Psoas muscle (tissue), 7 donors: ENCODE measurements at regions not wholly inside any gene's neighbourhood (a gene's known extent, or its start where the extent isn't known, plus 50 kb on each side); places are given as distances from the start of the nearest gene placed in this dataset.

Source experiments
- ATAC-seq, 4 donors: fragments of 200-7000 bp; cut with Tn5 transposase; one replicate each; pipeline ENCODE4 v1.9.1; 2020; ENCODE audit warnings: moderate library complexity in 3 of 4, mild to moderate bottlenecking in 2 of 4
- DNase-seq, 2 donors: peaks; one replicate each; pipeline ENCODE4 v3.0.0-alpha.2; 2020
- H3K27ac ChIP-seq: fragments of 200-600 bp; one replicate; pipeline ENCODE4 v1.8.0; 2022
- H3K27me3 ChIP-seq, 3 donors: fragments of 200-600 bp in 1 of 3; one replicate each; pipeline versions ENCODE4 v1.6.1 to v1.8.0; 2013 to 2022; ENCODE audit warnings: low read length in 2 of 3, mild to moderate bottlenecking in 2 of 3, moderate library complexity in 1 of 3; ENCODE audit not compliant: insufficient read depth in 3 of 3
- H3K36me3 ChIP-seq, 2 donors: fragments of 200-600 bp in 1 of 2; one replicate each; pipeline versions ENCODE4 v1.6.1 to v1.8.0; 2013 to 2022; ENCODE audit warnings: low read depth in 1 of 2, mild to moderate bottlenecking in 1 of 2, moderate library complexity in 1 of 2; ENCODE audit not compliant: insufficient read depth in 1 of 2
- H3K4me1 ChIP-seq: fragments of 200-600 bp; one replicate; pipeline ENCODE4 v1.8.0; 2022
- H3K4me3 ChIP-seq: fragments of 200-600 bp; one replicate; pipeline ENCODE4 v1.8.0; 2022; ENCODE audit warnings: mild to moderate bottlenecking
- H3K9me3 ChIP-seq: fragments of 200-600 bp; one replicate; pipeline ENCODE4 v1.8.0; 2022
- WGBS, 3 donors: extraction: QIAGEN DNeasy Blood & Tissue Kit; methylation state at CpG; one replicate each; pipeline versions ENCODE4 v1.1.6 to v1.1.7; 2013; 5-methylcytosine and 5-hydroxymethylcytosine counted together
- intact Hi-C, 2 donors: fragments of 100-400 bp; cut with DNase I; formaldehyde crosslinking; loops; one replicate each; pipeline versions ENCODE4 v1.11.0 to v1.14.2; 2022
- TF ChIP-seq, protein P1 (sequence below): fragments of 200-600 bp; IDR thresholded peaks from one replicate; pipeline ENCODE4 v1.8.0; 2022; ENCODE audit warnings: antibody characterized with exemption
- donor health status: healthy with polysubstance abuse.
- donor health status: DM: no; HTN: no; CAD: no; lungs with moderate emphysema.
- donor health status: Bipolar disorder and iron deficiency.
- donor health status: healthy.
- donor health status: DM: yes; HTN: yes; CAD: no.
- donor health status: DM: no; HTN: no; CAD: no.
- donor health status: DM: yes; HTN: yes; CAD: no.

DNA sequence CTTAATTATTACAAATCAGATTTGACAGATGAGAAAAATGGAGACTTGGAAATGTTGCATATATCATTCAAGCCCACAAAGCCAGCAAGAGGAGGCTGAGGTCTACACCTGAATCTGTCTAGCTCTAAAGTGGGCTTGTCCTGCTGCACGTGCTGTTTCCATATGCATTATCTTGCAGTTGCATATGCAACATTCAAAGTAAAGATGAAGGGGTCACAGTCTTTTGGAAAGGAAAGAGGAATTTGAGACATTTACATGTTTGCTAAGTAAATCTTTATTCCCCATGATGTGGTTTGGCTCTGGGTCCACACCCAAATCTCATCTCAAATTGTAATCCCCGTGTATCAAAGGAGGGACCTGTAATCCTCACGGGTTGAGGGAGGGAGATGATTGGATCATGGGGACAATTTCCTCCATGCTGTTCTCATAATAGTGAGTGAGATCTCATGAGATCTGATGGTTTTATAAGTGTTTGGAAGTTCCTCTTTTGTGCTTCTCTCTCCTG is 98.3 kb downstream of the BACH1 start:
- H3K36me3 ChIP-seq, result peaks cover 0 to 9% of the 10 kb centered on the region in 2 donors
- WGBS, 3 donors, result 85 to 95% (median 90%) methylated on average over 3 of the region's 3 CpGs
- TF ChIP-seq, protein P1, sequence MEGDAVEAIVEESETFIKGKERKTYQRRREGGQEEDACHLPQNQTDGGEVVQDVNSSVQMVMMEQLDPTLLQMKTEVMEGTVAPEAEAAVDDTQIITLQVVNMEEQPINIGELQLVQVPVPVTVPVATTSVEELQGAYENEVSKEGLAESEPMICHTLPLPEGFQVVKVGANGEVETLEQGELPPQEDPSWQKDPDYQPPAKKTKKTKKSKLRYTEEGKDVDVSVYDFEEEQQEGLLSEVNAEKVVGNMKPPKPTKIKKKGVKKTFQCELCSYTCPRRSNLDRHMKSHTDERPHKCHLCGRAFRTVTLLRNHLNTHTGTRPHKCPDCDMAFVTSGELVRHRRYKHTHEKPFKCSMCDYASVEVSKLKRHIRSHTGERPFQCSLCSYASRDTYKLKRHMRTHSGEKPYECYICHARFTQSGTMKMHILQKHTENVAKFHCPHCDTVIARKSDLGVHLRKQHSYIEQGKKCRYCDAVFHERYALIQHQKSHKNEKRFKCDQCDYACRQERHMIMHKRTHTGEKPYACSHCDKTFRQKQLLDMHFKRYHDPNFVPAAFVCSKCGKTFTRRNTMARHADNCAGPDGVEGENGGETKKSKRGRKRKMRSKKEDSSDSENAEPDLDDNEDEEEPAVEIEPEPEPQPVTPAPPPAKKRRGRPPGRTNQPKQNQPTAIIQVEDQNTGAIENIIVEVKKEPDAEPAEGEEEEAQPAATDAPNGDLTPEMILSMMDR, result no peak
- intact Hi-C loops, result no loop called here
- H3K27ac ChIP-seq, result no peak overlapping the region
- H3K27me3 ChIP-seq, result no peaks in the 10 kb centered on the region
- no peaks in the 10 kb centered on the region for H3K9me3 ChIP-seq
- H3K4me3 ChIP-seq, result no peak overlapping the region
- ATAC-seq (no peak), DNase-seq (no peak)
- H3K4me1 ChIP-seq, result no peaks in the 10 kb centered on the region

DNA sequence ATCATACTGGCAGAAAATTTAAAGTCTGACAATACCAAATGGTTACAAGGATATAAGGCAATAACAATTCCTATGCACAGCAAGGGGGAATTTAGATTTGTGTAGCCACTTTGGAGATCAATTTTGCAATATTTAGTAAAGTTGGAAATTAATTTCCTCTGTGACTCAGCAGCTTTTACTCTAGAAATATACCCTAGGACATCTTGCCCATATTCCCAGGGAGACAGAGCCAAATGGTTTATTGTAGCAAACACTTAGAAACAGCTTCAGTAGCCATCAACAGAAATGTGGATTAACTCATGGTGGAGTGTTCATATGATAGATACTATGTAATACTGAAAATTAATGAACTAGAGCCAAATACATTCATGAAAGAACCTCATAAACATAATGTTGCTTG is 104.6 kb downstream of the BACH1 start:
- no peak overlapping the region for H3K27ac ChIP-seq
- intact Hi-C loops, result no loop called here
- no peaks in the 10 kb centered on the region for H3K27me3 ChIP-seq
- no peak overlapping the region for H3K4me3 ChIP-seq
- H3K36me3 ChIP-seq, result peaks cover 0 to 6% of the 10 kb centered on the region in 2 donors
- ATAC-seq (no peak), DNase-seq (no peak)
- no peaks in the 10 kb centered on the region for H3K9me3 ChIP-seq
- no peaks in the 10 kb centered on the region for H3K4me1 ChIP-seq
- TF ChIP-seq, protein P1, result no peak

DNA sequence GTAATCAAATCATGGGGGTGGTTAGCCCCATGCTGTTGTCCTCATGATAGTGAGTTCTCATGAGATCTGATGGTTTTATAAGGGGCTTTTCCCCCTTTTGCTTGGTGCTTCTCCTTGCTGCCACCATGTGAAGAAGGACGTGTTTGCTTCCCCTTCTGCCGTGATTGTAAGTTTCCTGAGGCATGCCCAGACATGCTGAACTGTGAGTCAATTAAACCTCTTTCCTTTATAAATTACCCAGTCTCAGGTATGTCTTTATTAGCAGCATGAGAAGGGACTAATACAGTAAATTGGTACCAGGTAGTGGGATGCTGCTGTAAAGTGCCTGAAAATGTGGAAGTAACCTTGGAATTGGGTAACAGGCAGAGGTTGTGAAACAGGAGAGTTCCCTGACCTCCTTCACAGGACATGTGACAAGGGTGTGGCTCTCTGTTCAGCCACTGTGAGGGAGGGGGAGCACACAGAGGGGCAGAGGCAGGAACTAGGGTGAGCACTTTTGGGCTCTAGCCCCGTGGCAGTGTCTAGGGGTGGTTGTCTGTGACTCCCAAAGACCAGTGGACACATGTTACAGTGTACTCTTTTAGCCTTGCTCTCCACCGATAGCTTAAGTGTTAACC is 105.3 kb downstream of the BACH1 start:
- no peak for DNase-seq
- ATAC-seq, result peak in 3 of 4 donors; percentile 44 to 69 (median 46)
- Histone ChIP-seq H3K9me3 (no peaks in the 10 kb centered on the region), H3K36me3 (peaks cover 0 to 6% of the 10 kb centered on the region in 2 donors), H3K27me3 (no peaks in the 10 kb centered on the region), H3K4me1 (no peaks in the 10 kb centered on the region), H3K27ac (no peak overlapping the region), H3K4me3 (no peak overlapping the region)
- 92 to 95% (median 92%) methylated on average over 4 of the region's 4 CpGs for WGBS, 3 donors
- TF ChIP-seq, protein P1, result no peak
- intact Hi-C loops, result no loop called here

DNA sequence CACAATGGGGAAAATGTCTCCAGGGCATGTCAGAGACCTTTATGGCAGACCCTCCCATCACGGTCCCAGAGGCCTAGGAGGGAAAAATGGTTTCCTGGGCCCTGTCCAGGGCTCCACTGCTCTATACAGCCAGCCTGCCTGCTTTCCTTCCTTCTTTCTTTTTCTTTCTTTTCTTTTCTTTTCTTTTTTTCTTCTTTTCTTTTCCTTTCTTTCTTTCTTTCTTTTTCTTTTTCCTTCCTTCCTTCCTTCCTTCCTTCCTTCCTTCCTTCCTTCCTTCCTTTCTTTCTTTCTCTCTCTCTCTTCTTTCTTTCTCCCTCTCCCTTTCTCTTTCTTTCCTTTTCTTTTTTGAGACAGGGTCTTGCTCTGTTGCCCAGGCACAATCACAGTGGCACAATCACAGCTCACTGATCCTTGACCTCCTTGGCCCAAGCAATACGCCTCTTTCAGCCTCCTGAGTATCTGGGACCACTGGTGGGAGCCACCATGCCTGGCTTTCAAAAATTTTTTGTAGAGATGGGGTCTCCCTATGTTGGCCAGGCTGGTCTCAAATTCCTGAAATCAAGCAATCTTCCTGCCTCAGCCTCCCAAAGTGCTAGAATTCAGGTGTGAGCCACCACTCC is 106.9 kb downstream of the BACH1 start:
- 90 to 96% (median 93%) methylated on average over 2 of the region's 2 CpGs for WGBS, 3 donors
- no peak for ATAC-seq
- intact Hi-C loops, result no loop called here

More for the DNA sequence above, 106.9 kb downstream of the BACH1 start:
- Histone ChIP-seq H3K36me3 (no peaks in the 10 kb centered on the region), H3K9me3 (no peaks in the 10 kb centered on the region), H3K27me3 (no peaks in the 10 kb centered on the region), H3K4me3 (no peak overlapping the region), H3K27ac (no peak overlapping the region), H3K4me1 (no peaks in the 10 kb centered on the region)
- no peak for DNase-seq
- TF ChIP-seq, protein P1, result no peak
